ENCODE measurements at regions not wholly inside any gene's neighbourhood (a gene's known extent, or its start where the extent isn't known, plus 50 kb on each side); places are given as distances from the start of the nearest gene placed in this dataset.

- H4K20me1 ChIP-seq (ENCODE audit: control insufficient read depth, insufficient read depth, insufficient read length) = no peaks in the 10 kb centered on the region
- no peaks in the 10 kb centered on the region for H3K23me2 ChIP-seq (ENCODE audit: insufficient read length, low read depth, low read length, poor library complexity, severe bottlenecking)
- no peak overlapping the region for H3K9ac ChIP-seq (ENCODE audit: extremely low read depth, insufficient read length, low read length)
- no peak overlapping the region for H3K4me3 Mint-ChIP-seq
- H3K23ac ChIP-seq (ENCODE audit: insufficient read length, low read depth, low read length) = no peak overlapping the region
- no peaks in the 10 kb centered on the region for H3K79me1 ChIP-seq (ENCODE audit: insufficient read depth, low read depth, low read length, poor library complexity, severe bottlenecking)
- no peak overlapping the region for H3K27ac ChIP-seq (ENCODE audit: insufficient read length, low read depth, low read length)
- WGBS (ENCODE audit: extremely low coverage, insufficient read length, low lambda C conversion rate) = no CpG with 5 or more reads among the region's 1 CpG
- peaks cover 0 to 5% of the 10 kb centered on the region in 2 experiments; a peak in 2 of 4 replicates for H3K4me1 Mint-ChIP-seq
- no peak overlapping the region for H2AK5ac ChIP-seq (ENCODE audit: insufficient read length, low read length)
- H4K8ac ChIP-seq (replicated peaks; ENCODE audit: insufficient read length, low read depth, low read length) = no peak overlapping the region
- no peak overlapping the region for H3T11ph ChIP-seq (ENCODE audit: low read length)
- no peak overlapping the region for H3K4ac ChIP-seq (ENCODE audit: low read depth, low read length)
- no peaks in the 10 kb centered on the region for H3K79me2 ChIP-seq (ENCODE audit: insufficient read depth, low read length)
- no peak overlapping the region for H2BK20ac ChIP-seq (ENCODE audit: low read depth, low read length, poor library complexity, severe bottlenecking)
- H4K5ac ChIP-seq (ENCODE audit: insufficient read length, low read depth, low read length) = no peak overlapping the region
- no peaks in the 10 kb centered on the region for H3K9me3 ChIP-seq (ENCODE audit: control insufficient read depth, low read depth, low read length)
- no peak overlapping the region for H3K56ac ChIP-seq (ENCODE audit: insufficient read length, low read depth, low read length)
- no peak overlapping the region for H3K4me2 ChIP-seq (ENCODE audit: insufficient read depth, insufficient read length, low read length)
- no peak overlapping the region for H3K27ac Mint-ChIP-seq
- no peak overlapping the region for H3K14ac ChIP-seq (ENCODE audit: insufficient read depth, low read length)
- no peaks in the 10 kb centered on the region for H3K4me1 ChIP-seq (ENCODE audit: insufficient read depth, low read length)
- no peak overlapping the region for H4K91ac ChIP-seq (ENCODE audit: insufficient read length, low read depth, low read length)
- H3K9me3 Mint-ChIP-seq = no peaks in the 10 kb centered on the region
- H2BK12ac ChIP-seq (ENCODE audit: insufficient read length, low read depth, low read length) = no peak overlapping the region
- no peak overlapping the region for H2BK5ac ChIP-seq (ENCODE audit: insufficient read length, low read length)
- H2BK120ac ChIP-seq (ENCODE audit: low read depth, low read length, poor library complexity, severe bottlenecking) = no peak overlapping the region
- no peaks in the 10 kb centered on the region for H3K36me3 Mint-ChIP-seq (ENCODE audit: insufficient read depth in 1 of 3, low read depth in 3 of 3)
- no peak for DNase-seq
- H3K27me3 Mint-ChIP-seq (ENCODE audit: low read depth) = no peaks in the 10 kb centered on the region
- no peak overlapping the region for H2AFZ ChIP-seq (ENCODE audit: low read length)
- TF ChIP-seq CTCF (conservative IDR thresholded peaks at IDR 0.05) = no peak
- no peak overlapping the region for H3K18ac ChIP-seq (ENCODE audit: insufficient read length, low read depth, low read length)
- H2BK15ac ChIP-seq (ENCODE audit: low read depth, low read length) = no peak overlapping the region
- H3K27me3 ChIP-seq (ENCODE audit: insufficient read depth, low read length) = no peaks in the 10 kb centered on the region
These were observed 162.2 kb upstream of the FAM78B start for GRCh38 chr1:166328956-166329355.

Measured in H9 (cell line).